HG03457 (cell line): ENCODE measurements at regions not wholly inside any gene's neighbourhood (a gene's known extent, or its start where the extent isn't known, plus 50 kb on each side); places are given as distances from the start of the nearest gene placed in this dataset.

ENCODE experiments used
- ATAC-seq: cut with Tn5 transposase; IDR thresholded peaks from one replicate; pipeline ENCODE4 v1.9.1; 2021; ENCODE audit warnings: moderate number of reproducible peaks; ENCODE audit not compliant: unreplicated experiment

DNA sequence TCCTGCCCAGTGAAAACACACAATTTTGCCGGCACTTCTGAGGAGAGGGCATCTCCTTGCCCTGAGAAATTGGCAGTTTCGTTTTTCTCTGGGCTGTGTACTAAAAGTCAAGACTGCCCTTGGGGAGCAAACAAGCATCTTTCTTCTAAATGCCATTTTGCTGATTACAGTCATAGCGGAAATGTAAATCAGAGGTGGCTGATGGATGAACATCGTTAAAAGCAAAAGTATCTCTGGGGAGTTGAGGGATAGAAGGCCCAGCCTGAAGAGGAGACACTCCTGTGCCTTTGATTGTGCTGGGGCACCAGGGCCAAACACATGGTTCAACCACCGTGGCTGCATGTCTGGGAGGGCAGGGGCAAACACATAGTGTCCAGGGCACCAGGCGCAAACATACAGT lies 49.8 kb downstream of the ABCC12 start:
- ATAC-seq, result no peak

GRCh38 chr16:48105456-48105855 lies 50.3 kb downstream of the ABCC12 start:
- ATAC-seq, result no peak

- no peak for ATAC-seq
Measured at GRCh38 chr16:48103591-48103990, 52.2 kb downstream of the ABCC12 start.

DNA sequence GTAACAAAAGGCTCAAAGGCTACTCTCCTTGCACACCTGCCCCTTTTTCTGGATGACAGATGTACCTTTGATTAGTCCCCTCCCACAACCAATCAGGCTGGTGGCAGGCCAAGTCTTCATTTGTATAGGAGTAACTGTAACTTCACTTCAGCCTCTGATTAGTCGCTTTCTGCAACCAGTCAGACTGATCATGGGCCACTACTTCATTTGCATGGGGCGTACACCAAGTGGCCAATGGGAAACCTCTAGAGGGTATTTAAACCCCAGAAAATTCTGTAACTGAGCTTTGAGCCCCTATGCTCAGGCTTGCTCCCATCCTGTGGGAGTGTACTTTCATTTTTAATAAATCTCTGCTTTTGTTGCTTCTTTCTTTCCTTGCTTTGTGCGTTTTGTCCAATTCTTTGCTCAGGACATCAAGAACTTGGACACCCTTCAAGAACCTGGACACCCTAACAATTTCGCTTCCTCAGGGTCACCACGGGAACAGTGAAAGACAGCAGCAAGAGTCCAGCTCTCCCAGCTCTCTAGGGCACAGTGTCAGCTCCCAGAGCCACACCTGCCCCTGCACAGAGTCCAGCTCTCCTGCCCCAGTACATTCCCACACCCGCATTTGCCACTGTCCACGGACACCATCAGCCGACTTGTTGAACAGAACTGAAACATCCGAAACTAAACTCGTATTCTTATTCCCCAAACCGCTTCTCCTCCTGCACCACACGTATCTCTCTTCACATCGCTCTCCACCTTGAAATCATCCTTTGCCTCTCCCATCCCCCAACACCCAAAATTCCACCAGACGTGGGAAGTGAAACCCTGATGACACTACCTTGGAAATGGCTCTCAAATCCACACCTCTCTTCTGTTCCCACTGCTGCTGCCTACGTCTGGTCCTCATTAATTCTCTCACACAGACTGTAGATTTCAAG lies 53.4 kb downstream of the ABCC12 start:
- no peak for ATAC-seq

- ATAC-seq, result peak; percentile 60
Measured at GRCh38 chr16:48101069-48101674, 54.6 kb downstream of the ABCC12 start.

DNA sequence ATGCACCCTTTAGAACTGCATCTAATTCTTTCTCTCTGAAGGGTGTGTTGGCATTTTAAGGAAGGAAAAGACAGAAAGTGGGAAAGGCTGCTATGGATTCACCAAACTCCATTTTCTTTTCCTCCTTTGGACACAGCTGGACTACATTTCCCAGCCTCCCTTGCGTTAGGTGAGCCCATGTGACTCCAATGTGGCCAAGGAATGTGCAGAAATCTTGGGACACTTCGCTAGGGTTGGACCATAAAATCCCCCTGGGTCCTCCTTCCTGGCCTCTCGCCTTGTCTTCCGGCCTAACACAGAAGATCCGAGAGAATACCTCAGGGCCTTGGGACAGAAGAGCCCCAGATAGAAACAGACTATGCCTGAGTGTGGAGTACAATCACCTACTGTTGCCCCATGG lies 56.3 kb downstream of the ABCC12 start:
- no peak for ATAC-seq

- ATAC-seq, result no peak
Measured at GRCh38 chr16:48098472-48098871, 57.3 kb downstream of the ABCC12 start.

- ATAC-seq, result no peak
Measured at GRCh38 chr16:48091117-48091516, 64.7 kb downstream of the ABCC12 start.

GRCh38 chr16:48089053-48089792 lies 66.6 kb downstream of the ABCC12 start:
- no peak for ATAC-seq

GRCh38 chr16:48087639-48088038 lies 68.2 kb downstream of the ABCC12 start:
- no peak for ATAC-seq

DNA sequence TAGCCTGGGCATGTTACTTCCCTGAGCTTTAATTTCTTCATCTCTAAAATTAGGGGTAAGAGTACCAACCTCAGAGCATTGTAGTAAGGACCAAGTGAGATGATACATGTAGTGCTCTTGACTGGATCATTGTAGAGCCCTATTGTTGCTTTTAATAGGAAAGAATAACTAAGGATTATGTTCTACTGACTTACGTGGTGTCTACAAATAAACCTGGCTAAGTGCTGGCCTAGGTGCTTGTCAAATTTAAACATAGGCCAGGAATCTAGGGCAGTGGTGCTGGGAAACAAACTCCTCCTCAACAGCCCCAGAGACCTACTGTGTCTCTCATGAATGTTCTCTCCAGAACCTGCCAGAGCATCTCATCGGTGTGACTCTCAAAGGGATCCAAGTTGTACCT lies 69.4 kb downstream of the ABCC12 start:
- ATAC-seq, result no peak

GRCh38 chr16:48085729-48086128 lies 70.1 kb downstream of the ABCC12 start:
- no peak for ATAC-seq

- ATAC-seq, result no peak
Measured at GRCh38 chr16:48084826-48085225, 71.0 kb downstream of the ABCC12 start.

GRCh38 chr16:48082516-48082915 lies 73.3 kb downstream of the ABCC12 start:
- no peak for ATAC-seq

DNA sequence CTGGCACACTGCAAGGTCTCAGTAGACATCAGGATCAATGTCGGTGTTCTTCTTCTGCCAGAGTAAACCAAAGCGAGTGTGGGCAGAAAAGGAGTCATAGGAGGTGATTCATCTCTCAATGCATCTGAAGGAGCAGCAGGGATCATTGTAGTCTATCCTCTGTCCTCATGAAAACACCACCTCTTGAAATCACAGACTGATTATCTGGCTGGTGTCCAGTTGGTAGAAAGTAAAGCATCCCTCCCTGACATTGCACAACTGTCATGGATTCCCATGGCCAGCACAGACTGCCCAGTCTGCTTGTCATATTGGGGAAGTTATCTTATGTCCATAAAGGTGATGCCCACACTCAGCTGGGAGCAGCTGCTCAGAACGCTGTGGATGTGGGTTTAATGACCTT lies 74.1 kb downstream of the ABCC12 start:
- ATAC-seq, result no peak

GRCh38 chr16:48076455-48077012 lies 79.3 kb downstream of the ABCC12 start:
- ATAC-seq, result no peak

- ATAC-seq, result no peak
Measured at GRCh38 chr16:48075398-48075797, 80.4 kb downstream of the ABCC12 start.

DNA sequence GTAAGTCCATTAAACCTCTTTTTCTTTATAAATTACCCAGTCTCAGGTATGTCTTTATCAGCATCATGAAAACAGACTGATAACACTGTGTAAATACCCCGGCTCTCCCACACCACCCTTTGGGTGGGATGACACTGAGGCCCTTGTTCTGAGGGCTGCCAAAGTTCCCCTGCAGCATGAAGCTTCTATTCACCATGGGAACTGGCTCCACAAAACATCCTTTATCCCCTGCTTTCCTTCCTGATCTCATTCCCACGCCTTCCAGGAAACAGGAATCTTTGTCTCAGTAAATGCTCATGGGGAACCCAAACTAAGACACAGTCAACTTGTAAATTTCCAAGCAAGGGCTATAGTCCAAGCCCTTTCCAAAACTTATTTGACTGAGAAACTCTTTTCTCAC lies 88.4 kb downstream of the ABCC12 start:
- no peak for ATAC-seq

GRCh38 chr16:48064971-48065370 lies 90.8 kb downstream of the ABCC12 start:
- ATAC-seq, result no peak

DNA sequence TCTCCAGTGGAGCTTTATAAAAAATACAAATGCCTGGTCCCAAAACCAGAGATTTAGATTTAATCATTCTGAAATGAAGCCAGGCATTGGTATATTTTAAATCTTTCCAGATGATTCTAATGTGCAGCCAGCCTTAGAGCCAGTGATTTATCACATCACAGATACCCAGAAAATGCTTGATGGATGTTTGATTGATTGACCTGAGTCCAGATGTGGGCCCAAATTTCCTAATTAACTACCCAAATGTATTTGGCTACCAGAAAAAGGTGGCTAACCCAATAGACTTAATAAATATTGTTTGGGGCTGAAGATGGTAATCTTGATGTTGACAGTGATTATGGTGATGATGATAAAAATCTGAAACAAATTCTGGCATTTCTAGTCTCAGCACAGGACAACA lies 93.1 kb downstream of the ABCC12 start:
- ATAC-seq, result no peak

DNA sequence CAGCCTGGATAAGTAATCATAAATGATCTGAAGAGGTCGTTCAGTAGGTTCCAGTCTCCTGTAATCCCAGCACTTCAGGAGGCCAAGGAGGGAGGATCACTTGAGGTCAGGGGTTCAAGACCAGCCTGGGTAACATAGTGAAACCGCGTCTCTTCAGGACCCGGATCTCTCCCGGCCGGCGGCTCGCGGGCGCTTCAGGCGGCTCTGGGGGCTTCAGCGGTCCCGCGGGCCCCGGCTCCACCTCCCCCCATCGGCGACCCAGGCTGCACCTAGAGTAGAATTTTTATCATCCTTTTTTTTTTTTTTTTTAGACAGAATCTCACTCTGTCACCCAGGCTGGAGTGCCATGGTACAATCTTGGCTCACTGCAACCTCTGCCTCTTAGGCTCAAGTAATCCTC lies 95.9 kb downstream of the ABCC12 start:
- no peak for ATAC-seq
